Nephron progenitor cell (in vitro differentiated cells): ENCODE measurements at regions not wholly inside any gene's neighbourhood (a gene's known extent, or its start where the extent isn't known, plus 50 kb on each side); places are given as distances from the start of the nearest gene placed in this dataset.

ENCODE experiments used
- DNase-seq: peaks from one replicate; pipeline ENCODE4 v3.0.0; 2021
- H3K27ac Mint-ChIP-seq: 2 replicates; pipeline ENCODE4 v1.8.0; 2021; ENCODE audit warnings: mild to moderate bottlenecking, moderate library complexity, mixed read lengths
- H3K27me3 Mint-ChIP-seq: 2 replicates; pipeline ENCODE4 v1.8.0; 2021; ENCODE audit warnings: mild to moderate bottlenecking, low read depth, mixed read lengths; ENCODE audit not compliant: poor library complexity
- H3K36me3 Mint-ChIP-seq: 2 replicates; pipeline ENCODE4 v1.8.0; 2021; ENCODE audit warnings: low read depth, mixed read lengths
- H3K4me1 Mint-ChIP-seq: 2 replicates; pipeline ENCODE4 v1.8.0; 2021; ENCODE audit warnings: mixed read lengths
- H3K4me3 Mint-ChIP-seq: 2 replicates; pipeline ENCODE4 v1.8.0; 2021; ENCODE audit warnings: mild to moderate bottlenecking, moderate library complexity, mixed read lengths
- H3K9me3 Mint-ChIP-seq: 2 replicates; pipeline ENCODE4 v1.8.0; 2021; ENCODE audit warnings: mild to moderate bottlenecking, moderate library complexity, mixed read lengths
- CTCF ChIP-seq: fragments of 200-600 bp; sonication (generic); IDR thresholded peaks from 2 replicates; pipeline ENCODE4 v1.5.0; 2021; ENCODE audit warnings: antibody characterized with exemption

- no peak overlapping the region for H3K4me3 Mint-ChIP-seq
- TF ChIP-seq CTCF, result no peak
- H3K27ac Mint-ChIP-seq, result no peak overlapping the region
These were observed 373.8 kb downstream of the TMEM182 start for GRCh38 chr2:103135679-103136078.

GRCh38 chr2:103138123-103138901 is 376.5 kb downstream of the TMEM182 start:
- Mint-ChIP-seq H3K27ac (peak overlapping the region; percentile 66), H3K36me3 (peaks cover 4% of the 10 kb centered on the region), H3K4me1 (peaks cover 30% of the 10 kb centered on the region), H3K9me3 (peaks cover 42% of the 10 kb centered on the region), H3K27me3 (peaks cover 17% of the 10 kb centered on the region), H3K4me3 (no peak overlapping the region)
- DNase-seq, result peak; percentile 20
- no peak for TF ChIP-seq CTCF

More at GRCh38 chr2:103135679-103136078, 373.8 kb downstream of the TMEM182 start:
- Mint-ChIP-seq H3K36me3 (peaks cover 4% of the 10 kb centered on the region), H3K4me1 (peaks cover 40% of the 10 kb centered on the region), H3K27me3 (peaks cover 19% of the 10 kb centered on the region), H3K9me3 (peaks cover 34% of the 10 kb centered on the region)
- DNase-seq, result no peak

GRCh38 chr2:103139628-103140268 is 377.9 kb downstream of the TMEM182 start:
- Mint-ChIP-seq H3K27ac (no peak overlapping the region), H3K27me3 (peaks cover 17% of the 10 kb centered on the region), H3K4me1 (peaks cover 37% of the 10 kb centered on the region), H3K4me3 (no peak overlapping the region), H3K9me3 (peaks cover 42% of the 10 kb centered on the region), H3K36me3 (peaks cover 4% of the 10 kb centered on the region)
- no peak for TF ChIP-seq CTCF
- DNase-seq, result no peak

GRCh38 chr2:103144837-103145236 is 383.0 kb downstream of the TMEM182 start:
- Mint-ChIP-seq H3K27me3 (peaks cover 15% of the 10 kb centered on the region), H3K4me1 (peaks cover 21% of the 10 kb centered on the region), H3K36me3 (no peaks in the 10 kb centered on the region)

GRCh38 chr2:103145739-103146138 is 383.9 kb downstream of the TMEM182 start:
- no peak for DNase-seq
- Mint-ChIP-seq H3K4me3 (no peak overlapping the region), H3K27ac (no peak overlapping the region), H3K9me3 (peaks cover 12% of the 10 kb centered on the region), H3K36me3 (no peaks in the 10 kb centered on the region), H3K4me1 (peaks cover 12% of the 10 kb centered on the region), H3K27me3 (peaks cover 8% of the 10 kb centered on the region)
- TF ChIP-seq CTCF, result no peak

More at GRCh38 chr2:103144837-103145236, 383.0 kb downstream of the TMEM182 start:
- TF ChIP-seq CTCF, result no peak
- Mint-ChIP-seq H3K27ac (no peak overlapping the region), H3K9me3 (peaks cover 11% of the 10 kb centered on the region), H3K4me3 (no peak overlapping the region)
- DNase-seq, result no peak
